PFSK-1 (cell line): ENCODE measurements at regions not wholly inside any gene's neighbourhood (a gene's known extent, or its start where the extent isn't known, plus 50 kb on each side); places are given as distances from the start of the nearest gene placed in this dataset.

Experiments
- POLR2AphosphoS5 ChIP-seq: IDR thresholded peaks from 2 replicates; pipeline ENCODE4 v1.6.1; 2012; ENCODE audit warnings: low read depth, mild to moderate bottlenecking, control low read depth, low read length, moderate library complexity
- SIN3A ChIP-seq: IDR thresholded peaks from 2 replicates; pipeline ENCODE4 v1.6.1; 2012; ENCODE audit warnings: mild to moderate bottlenecking, low read length, moderate library complexity, borderline replicate concordance; ENCODE audit not compliant: insufficient read depth
- TF ChIP-seq, protein P1 (sequence below), 2 experiments: IDR thresholded peaks; 2 replicates each; pipeline versions ENCODE4 v1.6.1 to v1.8.0; 2011 to 2012; ENCODE audit warnings: low read depth in 2 of 2, low read length in 2 of 2, control low read depth in 1 of 2, inconsistent platforms in 1 of 2, mild to moderate bottlenecking in 1 of 2, moderate library complexity in 1 of 2; ENCODE audit not compliant: insufficient read depth in 1 of 2

- TF ChIP-seq POLR2AphosphoS5 (no peak), SIN3A (no peak)
- TF ChIP-seq, protein P1, sequence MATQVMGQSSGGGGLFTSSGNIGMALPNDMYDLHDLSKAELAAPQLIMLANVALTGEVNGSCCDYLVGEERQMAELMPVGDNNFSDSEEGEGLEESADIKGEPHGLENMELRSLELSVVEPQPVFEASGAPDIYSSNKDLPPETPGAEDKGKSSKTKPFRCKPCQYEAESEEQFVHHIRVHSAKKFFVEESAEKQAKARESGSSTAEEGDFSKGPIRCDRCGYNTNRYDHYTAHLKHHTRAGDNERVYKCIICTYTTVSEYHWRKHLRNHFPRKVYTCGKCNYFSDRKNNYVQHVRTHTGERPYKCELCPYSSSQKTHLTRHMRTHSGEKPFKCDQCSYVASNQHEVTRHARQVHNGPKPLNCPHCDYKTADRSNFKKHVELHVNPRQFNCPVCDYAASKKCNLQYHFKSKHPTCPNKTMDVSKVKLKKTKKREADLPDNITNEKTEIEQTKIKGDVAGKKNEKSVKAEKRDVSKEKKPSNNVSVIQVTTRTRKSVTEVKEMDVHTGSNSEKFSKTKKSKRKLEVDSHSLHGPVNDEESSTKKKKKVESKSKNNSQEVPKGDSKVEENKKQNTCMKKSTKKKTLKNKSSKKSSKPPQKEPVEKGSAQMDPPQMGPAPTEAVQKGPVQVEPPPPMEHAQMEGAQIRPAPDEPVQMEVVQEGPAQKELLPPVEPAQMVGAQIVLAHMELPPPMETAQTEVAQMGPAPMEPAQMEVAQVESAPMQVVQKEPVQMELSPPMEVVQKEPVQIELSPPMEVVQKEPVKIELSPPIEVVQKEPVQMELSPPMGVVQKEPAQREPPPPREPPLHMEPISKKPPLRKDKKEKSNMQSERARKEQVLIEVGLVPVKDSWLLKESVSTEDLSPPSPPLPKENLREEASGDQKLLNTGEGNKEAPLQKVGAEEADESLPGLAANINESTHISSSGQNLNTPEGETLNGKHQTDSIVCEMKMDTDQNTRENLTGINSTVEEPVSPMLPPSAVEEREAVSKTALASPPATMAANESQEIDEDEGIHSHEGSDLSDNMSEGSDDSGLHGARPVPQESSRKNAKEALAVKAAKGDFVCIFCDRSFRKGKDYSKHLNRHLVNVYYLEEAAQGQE (IDR thresholded peaks at IDR 0.05; ENCODE audit: insufficient read depth in 1 of 2, low read depth in 2 of 2, low read length in 2 of 2), result no peak
Observed at GRCh38 chr11:119842731-119843130, 113.7 kb upstream of the NECTIN1 start.
